ENCODE measurements at regions not wholly inside any gene's neighbourhood (a gene's known extent, or its start where the extent isn't known, plus 50 kb on each side); places are given as distances from the start of the nearest gene placed in this dataset.

- TF ChIP-seq, protein P1, sequence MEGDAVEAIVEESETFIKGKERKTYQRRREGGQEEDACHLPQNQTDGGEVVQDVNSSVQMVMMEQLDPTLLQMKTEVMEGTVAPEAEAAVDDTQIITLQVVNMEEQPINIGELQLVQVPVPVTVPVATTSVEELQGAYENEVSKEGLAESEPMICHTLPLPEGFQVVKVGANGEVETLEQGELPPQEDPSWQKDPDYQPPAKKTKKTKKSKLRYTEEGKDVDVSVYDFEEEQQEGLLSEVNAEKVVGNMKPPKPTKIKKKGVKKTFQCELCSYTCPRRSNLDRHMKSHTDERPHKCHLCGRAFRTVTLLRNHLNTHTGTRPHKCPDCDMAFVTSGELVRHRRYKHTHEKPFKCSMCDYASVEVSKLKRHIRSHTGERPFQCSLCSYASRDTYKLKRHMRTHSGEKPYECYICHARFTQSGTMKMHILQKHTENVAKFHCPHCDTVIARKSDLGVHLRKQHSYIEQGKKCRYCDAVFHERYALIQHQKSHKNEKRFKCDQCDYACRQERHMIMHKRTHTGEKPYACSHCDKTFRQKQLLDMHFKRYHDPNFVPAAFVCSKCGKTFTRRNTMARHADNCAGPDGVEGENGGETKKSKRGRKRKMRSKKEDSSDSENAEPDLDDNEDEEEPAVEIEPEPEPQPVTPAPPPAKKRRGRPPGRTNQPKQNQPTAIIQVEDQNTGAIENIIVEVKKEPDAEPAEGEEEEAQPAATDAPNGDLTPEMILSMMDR (IDR thresholded peaks at IDR 0.05; ENCODE audit: low read depth, low read length): no peak
- TF ChIP-seq EZH2phosphoT487 (IDR thresholded peaks at IDR 0.05; ENCODE audit: low read depth): no peak
Observed at GRCh38 chr1:67579623-67580394, 105.2 kb upstream of the GADD45A start.

All from OCI-LY3 (cell line).